ENCODE measurements at regions not wholly inside any gene's neighbourhood (a gene's known extent, or its start where the extent isn't known, plus 50 kb on each side); places are given as distances from the start of the nearest gene placed in this dataset.
"Not testable (repeated sequence)": the region's sequence is repeated elsewhere in the genome, so short reads cannot be mapped to it uniquely, and the experiment has no call there.

DNA sequence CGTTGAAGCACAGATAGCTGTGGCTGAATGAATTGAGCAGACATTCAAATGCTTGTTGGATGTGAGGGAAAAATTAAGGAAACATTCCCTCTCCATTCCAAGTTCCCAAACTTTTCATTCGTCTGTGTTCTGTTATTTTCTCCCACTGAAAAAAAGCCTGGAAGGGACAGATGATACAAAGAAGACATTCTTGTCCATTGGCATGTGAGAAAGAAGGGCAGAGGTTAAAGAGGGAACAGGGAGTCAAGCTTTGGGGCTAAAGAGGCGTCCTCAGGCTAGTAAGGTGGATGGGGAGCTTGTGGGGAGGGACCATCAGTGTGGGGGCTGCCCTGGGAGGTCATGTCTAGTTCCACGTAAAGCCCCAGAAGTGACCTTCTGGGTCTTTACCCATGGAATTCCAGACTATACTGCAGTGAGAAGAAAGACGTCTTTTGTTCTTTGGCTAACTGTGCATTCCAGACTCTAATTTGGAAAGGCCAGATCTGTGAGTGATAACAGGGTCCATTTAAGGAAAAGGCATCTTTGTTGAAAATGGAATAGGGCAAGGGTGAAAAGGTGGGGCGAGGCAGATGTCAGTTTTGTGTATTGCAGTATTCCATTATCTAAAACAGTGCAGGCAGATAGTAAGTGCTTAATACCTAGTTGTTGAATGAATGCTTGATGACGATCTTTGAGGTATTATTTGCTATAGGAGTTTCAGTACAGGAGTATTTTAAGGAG lies 117.5 kb downstream of the SOX4 start:
- DNase-seq = no peak

DNA sequence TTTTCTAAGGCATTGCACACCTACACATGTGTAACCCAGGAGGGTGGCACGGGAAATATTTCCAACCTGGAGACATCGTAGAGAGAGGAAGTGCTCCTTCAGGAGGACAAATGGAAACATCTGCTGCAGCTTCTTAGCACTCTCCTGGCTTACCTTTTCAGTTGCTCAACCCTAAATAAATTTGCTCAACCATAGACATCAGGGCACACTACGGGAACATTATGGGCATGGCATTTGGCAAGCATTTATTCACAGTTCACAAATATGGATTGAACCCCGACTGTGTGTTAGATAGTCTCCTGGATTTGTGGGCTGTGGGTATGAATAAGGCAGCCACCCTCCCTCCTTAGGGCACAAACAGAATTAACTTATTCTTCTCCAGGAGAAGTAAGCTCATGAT lies 118.7 kb downstream of the SOX4 start:
- DNase-seq = no peak

DNA sequence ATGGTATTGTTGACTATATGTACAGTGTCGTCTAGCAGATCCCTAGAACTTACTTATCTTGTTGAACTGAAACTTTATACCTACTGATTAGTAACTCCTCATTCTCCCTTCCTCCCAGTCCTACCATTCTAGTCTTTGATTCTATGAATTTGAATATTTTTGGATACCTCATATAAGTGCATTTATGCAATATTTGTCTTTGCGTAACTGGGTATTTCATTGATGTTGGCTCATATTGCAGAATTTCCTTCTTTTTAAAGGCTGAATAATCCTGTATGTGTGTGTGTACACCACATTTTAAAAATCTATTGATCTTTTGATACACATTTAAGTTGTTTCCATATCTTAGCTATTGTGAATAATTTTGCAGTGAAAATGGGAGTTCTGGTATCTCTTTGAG lies 119.9 kb downstream of the SOX4 start:
- no peak for DNase-seq

DNA sequence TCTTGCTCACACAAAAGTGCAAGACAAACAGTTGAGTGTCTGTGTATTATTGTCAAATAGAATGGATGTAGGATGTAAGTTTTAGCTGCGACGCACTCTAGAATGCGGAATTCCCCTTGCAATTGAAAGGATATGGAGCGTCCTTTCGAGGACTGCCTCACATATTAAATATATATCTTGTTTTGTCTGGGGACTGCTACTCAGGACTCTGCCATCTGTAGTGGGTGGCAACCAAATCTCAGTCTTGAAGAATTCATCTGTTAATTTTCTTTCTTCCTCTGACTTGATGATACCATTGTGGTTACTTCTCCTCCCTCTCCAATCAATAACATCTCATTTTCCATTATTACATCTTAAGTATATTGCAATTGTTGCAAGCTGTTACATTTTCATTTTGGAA lies 121.6 kb downstream of the SOX4 start:
- DNase-seq = no peak

DNA sequence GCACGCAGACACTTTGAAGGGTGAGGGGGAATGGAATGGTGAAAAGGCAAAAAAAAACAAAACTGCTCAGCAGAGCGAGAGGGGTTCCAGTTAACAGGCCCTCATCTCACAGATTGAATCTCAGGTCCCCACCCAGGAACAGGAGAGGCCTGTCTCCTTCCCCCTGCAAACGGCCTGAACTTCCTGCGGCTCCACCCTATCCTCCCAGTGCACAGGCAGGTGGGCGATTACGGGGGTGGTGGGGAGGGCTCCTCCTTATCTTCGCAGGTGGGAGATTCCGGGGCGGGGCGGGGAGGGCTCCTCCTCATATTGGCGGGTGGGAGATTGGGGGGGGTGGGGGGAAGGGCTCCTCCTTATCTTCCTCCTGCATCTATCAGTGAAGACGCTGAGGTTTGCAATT lies 129.0 kb downstream of the SOX4 start:
- DNase-seq = no peak

DNA sequence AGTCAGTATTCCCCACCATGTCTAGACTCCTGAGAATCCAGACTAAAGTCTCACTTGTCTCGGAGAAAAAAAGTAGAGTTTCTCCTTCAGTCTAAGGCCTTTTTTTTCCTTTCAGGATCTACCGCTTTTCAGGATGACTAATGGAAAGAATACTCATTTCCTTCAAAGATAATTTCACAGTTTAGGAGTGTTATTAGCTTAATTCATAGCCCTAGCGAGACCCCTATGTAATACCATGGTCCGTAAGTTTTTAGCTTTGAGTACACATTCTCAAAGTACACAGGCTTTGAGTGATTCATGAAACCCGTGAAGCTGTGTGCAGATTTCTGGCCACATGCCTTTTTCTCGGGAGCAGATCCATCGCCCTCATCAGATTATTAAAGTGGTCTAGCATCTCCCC lies 133.1 kb downstream of the SOX4 start:
- no peak for DNase-seq

DNA sequence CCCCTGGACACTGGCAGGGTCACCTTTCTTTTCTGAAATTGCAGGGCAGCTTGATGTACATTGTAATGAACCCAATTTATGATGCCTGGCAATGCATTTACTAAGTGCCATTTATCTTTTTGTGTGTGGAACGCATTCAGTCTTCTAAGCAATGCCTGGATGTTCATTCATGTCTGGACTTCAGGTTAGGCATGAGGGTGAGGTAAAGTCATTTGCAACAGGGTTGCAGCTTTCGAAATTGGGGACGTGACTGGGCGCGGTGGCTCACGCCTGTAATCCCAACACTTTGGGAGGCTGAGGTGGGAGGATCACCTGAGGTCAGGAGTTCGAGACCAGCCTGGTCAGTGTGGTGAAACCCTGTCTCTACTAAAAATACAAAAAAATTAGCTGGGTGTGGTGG lies 134.6 kb downstream of the SOX4 start:
- no peak for DNase-seq

DNA sequence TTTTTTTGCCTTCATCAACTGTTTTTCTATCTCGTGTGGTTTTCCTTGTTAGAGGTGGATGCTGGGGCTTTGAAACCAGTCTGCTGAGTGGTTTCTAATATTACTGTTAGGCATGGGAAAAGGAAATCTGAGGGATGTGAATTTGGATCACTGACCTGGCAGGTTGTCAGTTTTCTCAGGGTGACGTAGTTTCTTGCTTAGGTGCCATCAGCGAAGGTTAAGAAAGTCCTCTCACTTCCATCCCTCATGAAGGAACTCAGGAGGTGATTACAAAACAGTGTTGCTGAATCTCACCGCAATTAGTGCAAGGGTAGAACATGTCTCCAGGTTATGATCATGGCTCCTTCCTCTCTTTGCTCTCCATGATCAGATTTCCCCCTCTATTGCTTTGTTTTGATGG lies 135.9 kb downstream of the SOX4 start:
- no peak for DNase-seq

DNA sequence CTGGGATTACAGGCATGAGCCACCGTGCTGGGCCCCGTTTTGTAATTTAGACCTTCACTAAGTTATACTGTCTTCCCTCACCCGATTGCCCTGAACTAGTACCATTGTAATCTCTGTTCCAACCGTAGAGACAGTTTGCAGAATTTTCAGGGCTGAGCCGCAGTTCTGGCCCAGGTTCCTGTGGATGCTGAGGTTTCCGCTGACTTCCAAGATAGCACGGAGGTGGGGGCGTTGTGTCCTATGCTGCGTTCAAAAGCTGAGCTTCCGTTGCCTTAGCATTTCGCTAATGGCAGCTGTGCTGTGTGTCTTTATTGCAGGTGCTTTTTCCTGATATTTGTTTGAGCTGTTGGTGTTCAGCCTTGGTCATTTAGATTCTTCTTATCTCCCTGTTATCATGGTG lies 137.0 kb downstream of the SOX4 start:
- no peak for DNase-seq

DNA sequence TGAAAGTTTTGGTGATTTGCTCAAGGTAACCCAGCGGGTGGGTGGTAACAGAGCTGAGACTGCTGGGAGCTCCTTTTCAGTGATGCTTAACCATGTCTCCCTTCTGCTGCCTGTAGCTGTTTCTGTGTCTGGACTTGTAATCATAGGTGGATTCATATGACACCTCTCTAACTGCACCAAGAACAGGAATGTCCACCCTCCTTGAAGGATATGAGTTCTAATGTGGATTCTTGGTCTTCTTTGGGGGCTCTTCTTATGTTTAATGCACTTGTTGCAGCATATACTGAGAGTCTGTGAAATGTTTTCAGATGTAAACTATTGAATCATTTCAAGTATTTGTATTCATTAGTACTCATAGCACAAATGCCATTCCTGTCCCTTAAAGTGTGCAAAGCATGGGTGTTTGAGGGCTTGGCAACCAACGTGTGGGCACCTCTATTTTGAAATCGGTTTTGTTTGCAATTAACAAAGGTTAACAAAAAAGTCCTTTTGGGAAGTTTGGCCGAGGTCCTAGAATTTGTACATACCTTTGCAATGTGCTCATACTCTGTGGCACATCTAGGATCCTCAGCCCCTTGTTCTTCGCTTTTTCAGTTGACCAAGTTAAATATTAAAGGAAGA lies 138.0 kb downstream of the SOX4 start:
- no peak for DNase-seq

DNA sequence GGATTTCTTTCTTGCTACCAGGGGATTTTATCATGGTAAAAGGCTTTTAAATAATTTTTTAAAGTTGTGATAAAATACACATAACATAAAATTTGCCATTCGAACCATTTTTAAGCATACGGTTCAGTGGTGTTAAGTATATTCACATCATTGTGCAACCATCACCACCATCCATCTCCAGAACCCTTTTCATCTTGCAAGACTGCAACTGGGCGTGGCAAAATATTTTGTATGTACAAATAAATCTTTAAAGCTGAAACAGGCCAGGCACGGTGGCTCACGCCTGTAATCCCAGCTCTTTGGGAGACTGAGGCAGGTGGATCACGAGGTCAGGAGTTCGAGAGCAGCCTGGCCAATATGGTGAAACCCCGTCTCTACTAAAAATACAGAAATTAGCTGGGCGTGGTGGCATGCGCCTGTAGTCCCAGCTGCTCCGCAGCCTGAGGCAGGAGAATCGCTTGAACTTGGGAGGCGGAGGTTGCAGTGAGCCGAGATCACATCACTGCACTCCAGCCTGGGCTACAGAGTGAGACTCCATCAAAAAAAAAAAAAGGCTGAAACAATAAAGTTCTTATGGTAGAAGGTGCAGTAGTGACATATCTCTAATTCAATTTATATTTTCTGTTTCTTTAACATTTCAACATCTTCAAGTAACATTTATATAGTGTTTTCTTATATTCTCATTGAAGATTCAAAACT lies 138.6 kb downstream of the SOX4 start:
- not testable (repeated sequence) for DNase-seq

DNA sequence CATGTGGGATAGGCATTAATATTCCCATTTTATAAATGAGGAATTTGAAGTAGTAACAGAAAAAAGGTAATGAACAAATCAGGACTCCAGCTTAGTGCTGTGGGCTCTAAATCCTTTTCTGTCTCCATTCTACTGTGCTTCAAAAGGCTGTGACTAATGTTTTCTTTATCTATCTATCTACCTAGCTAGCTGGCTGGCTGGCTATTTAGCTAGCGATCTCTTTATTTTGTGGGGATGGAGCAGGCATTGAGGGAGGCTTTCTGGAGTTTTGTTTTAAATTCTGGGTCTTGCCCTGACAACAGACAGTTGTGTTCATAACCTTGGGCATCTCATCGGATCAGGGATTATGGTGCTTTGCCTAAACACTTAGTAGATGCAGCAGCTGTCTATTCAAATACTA lies 139.2 kb downstream of the SOX4 start:
- no peak for DNase-seq

DNA sequence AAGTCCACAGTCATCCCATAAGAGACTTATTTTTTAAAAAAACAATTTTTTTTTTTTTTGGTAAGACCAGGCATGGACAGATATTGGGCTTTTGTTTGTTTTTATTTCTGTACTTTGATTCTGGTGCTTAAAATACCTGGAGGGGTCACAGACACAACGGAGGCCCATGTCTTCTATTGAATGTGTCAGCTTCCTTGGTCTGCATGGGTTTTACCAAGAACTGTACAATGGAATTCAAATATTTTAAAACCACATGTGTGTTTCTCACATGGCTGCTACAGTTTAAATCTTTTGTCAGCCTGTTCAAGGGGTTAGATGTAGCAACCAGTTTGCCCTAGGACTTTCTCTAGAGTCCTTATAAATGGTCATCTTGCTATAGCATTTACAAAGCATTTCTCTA lies 139.8 kb downstream of the SOX4 start:
- no peak for DNase-seq

DNA sequence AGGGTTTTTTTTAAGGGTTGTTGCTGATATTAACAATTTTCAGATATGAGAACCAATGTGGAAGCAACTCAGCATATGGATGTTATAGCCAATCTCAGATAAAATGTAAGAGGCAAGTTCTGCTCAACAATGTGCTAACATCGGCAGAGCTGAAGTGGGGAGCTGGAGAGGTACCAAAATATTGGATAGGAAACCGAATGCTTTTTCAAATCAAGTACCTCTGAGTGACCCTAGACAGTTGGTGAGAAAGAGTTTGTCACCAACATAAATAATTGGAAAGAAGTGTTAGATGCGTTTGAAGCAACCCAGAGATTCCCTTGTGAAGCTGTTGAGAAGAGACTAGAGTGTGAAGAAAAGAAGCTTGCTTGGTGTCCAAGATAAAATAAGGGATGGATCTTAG lies 140.7 kb downstream of the SOX4 start:
- DNase-seq = no peak

DNA sequence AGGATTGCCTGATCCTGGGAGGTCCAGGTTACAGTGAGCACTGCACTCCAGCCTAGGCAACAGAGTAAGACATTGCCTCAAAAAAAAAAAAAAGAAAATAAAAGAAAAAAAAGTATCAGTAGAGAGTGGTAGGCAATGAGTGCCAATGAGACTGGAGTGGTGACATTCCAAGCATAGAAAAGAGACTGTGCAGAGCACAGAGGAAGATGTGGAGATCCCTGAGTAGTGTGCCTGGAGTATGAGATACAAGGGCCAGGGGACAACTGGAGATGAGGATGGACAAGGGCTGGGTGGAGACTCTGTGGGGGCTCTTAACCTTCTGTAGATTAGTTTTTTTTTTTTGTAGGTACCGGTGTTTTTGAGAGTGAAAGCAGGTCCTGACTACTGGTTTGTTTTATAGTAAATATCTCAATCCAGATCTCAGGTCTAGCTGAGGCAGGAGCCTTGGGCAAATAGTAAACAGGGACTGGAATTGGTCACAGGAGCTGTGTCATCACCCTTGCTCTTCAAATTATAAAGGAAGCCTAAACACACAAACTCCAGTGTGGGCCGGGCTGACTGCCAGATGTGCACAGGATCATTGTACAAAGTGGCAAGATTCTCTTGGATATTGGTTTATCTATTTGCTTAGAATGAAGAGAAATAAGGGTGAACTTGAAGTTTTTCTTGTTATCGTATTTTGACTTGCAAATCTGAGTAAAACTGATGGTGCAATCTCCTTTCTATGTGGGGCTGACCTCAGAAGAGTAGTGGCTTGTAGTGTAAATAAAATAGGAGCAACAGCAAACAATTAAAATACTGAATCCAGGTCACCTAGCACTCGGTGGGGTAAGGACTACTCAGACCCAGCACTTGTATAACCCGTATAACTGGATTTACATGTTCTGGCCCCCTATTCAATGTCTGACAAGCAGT lies 144.9 kb downstream of the SOX4 start:
- peak; percentile 69 for DNase-seq

DNA sequence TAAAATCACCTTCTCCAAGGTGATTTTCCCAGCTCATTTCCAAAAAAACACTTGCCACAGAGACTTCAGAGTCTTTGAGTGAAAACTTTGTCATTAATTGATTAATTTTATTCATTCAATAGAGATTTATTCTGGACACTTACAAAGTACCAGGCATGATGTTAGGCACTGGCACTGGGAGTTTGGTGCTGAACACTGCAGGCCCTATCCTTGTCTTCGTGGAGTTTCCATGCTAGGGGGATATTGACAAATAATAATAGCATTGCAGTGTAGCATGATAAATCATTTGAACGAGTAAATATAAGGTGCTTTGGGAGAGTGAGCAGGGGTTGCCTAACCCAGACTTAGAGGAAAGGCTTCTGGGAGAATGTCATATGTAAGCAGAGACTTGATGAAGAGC lies 145.7 kb downstream of the SOX4 start:
- DNase-seq = no peak

DNA sequence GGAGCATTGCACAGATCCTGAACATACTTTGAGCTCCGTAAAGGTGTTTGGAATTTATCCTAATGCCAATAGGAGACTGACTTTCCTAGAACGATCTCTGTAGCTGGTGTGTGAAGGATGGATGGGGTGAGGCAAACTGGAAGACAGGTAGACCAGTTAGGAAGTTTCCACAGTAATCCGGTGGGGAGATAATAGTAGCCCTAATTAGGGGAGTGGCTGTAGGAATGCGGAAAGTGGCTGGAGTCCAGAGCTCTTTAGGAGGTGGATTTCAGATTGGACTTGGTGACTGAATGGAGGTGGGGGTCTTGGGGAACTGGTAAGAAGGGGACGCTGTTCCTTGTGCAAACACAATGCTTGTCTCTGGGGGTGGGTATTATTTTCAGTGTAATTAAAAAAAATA lies 146.3 kb downstream of the SOX4 start:
- no peak for DNase-seq

DNA sequence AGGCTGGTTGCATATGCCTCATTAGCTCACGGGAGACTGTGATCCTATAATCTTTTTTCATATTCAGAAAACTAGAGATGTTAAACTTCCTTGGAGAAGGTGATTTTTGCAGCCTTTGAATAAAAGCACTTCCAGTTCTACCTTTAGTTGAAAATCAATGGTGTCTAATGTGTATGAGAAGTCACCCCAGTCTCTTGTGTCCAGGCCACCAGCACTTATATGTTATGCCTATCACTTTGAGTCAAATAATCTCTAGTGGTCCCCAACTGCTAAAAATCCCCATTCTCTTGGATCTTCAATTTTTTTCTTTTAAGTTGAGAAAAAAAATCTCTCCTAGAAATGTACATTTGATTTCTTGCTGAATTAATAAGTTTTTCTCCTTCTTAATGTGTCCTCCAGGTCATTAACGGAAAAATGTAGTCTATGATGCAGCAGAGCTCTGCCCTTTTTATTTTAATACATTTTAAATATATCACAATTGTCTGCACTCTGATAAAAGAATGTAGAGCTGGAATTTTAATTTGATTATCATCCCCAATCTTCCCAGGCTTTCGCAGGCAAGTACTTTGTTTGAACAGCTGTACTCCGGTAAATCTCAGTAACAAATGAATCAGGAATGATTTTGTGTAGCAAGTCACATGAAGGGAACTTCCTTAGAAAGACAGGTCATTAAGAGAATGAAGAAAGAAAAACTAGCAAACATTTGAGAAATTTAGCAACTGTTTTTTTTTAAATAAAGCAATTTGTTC lies 147.0 kb downstream of the SOX4 start:
- peak; percentile 42 for DNase-seq

DNA sequence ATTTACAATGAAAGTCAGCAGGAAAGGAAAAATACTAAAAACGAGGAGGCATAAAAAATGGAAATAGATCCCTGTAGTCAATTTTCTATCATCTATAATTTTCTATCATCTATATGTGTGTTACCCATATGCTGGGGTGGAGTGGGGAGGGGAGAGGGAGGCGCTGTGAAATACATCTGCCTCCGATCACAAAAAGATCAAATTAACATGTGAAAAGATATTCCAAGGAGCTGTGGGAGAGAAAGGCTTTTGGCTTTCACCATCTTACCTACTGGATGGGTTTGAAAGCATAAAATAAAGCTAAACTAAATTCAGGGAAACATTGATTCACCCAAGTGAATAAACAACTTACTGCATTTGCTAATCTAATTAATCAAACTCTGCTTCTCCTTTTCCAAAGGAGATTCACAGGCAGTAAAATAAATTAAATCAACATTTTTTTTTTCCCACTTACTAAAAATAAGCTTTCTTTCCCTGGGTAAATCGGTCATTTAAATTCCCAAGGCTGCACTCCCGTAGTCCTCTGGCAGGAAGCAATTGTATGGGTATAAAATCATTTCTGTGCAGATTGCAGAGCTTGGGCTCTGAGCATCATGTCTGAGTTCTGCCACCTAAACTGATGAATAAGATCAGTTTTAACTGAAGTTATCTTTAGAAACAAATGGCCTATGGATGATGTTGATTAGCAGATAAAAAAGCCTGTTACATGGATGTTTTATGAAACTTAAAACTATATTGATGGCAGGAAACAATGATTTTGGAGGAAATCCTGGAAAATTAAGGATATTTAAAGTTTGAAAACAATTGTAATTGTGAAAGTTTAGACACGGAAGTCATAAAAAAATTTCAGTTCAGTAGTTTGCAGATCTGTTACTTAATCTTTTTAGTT lies 147.9 kb downstream of the SOX4 start:
- peak; percentile 18 for DNase-seq

DNA sequence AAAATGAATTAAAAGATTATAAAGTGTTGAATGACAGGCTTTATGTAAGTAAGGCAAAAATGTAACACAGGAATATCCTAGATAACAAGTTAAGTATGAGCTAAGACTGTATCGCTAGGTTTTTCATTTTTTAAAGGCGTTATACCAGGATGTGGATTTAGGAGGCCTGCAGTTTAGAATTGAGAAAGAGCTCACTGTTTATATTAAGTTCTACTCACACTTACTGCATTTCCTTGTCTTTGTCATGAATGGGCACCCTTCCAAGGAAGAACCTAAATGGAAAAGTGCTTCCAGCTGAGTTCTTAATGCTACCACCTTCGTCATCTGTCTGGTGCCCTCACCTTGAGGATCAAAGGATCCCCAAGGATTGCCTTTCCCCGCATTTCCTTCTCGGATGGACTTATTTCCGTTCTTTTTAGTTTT lies 148.7 kb downstream of the SOX4 start:
- DNase-seq = no peak

DNA sequence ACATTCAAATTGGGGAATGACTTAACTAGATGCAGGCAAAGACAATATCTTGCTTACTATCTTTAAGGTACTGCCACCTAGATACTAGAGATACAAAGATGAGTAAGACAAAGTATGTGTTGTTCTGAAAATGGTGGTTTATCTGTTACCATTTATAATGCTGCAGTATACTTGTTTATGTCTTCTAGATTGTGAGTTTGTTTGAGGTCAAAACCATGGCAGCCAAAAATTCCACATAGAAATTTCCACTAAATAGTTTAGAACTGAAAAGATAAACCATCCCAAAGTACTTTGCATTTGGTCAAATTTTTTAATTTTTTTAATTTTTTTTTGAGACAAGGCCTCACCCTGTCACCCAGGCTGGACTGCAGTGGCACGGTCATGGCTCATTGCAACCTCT lies 150.8 kb downstream of the SOX4 start:
- DNase-seq = no peak
